Osteoblast (primary cell): ENCODE measurements at regions not wholly inside any gene's neighbourhood (a gene's known extent, or its start where the extent isn't known, plus 50 kb on each side); places are given as distances from the start of the nearest gene placed in this dataset.
A peak's percentile ranks its signal among the peaks of the same experiment; 100 is the strongest.

ENCODE experiments used
- DNase-seq: peaks from one replicate; pipeline ENCODE4 v3.0.0; 2011; ENCODE audit warnings: low spot score, mixed read lengths; ENCODE audit not compliant: insufficient read length; ENCODE audit errors: missing footprints
- H2AFZ ChIP-seq: 2 replicates; pipeline ENCODE4 v1.6.0; 2011; ENCODE audit warnings: mild to moderate bottlenecking, low read length
- H3K27ac ChIP-seq: 2 replicates; pipeline ENCODE4 v1.5.1; 2011; ENCODE audit warnings: mild to moderate bottlenecking, low read depth, low read length, moderate library complexity
- H3K27me3 ChIP-seq: 2 replicates; pipeline ENCODE4 v1.6.0; 2012; ENCODE audit warnings: mild to moderate bottlenecking, control low read depth, inconsistent platforms, low read length, moderate library complexity; ENCODE audit not compliant: insufficient read depth
- H3K36me3 ChIP-seq: 2 replicates; pipeline ENCODE4 v1.5.1; 2011; ENCODE audit warnings: mild to moderate bottlenecking, low read length, control low read depth, moderate library complexity; ENCODE audit not compliant: insufficient read depth
- H3K4me1 ChIP-seq: 2 replicates; pipeline ENCODE4 v1.5.1; 2011; ENCODE audit warnings: mild to moderate bottlenecking, low read length, control low read depth, moderate library complexity; ENCODE audit not compliant: insufficient read depth
- H3K4me2 ChIP-seq: 2 replicates; pipeline ENCODE4 v1.6.0; 2011; ENCODE audit warnings: mild to moderate bottlenecking, low read length; ENCODE audit not compliant: insufficient read depth
- H3K4me3 ChIP-seq: fragments of 200-600 bp; sonication (generic); 3 replicates; pipeline ENCODE4 v1.5.1; 2012; ENCODE audit warnings: mild to moderate bottlenecking, low read length, inconsistent platforms; ENCODE audit not compliant: insufficient read depth
- H3K79me2 ChIP-seq: 2 replicates; pipeline ENCODE4 v1.6.0; 2012; ENCODE audit warnings: mild to moderate bottlenecking, low read length, control low read depth, inconsistent platforms; ENCODE audit not compliant: insufficient read depth
- H3K9me3 ChIP-seq: 2 replicates; pipeline ENCODE4 v1.5.1; 2011; ENCODE audit warnings: low read depth, low read length, control low read depth
- H4K20me1 ChIP-seq: 2 replicates; pipeline ENCODE4 v1.6.0; 2012; ENCODE audit warnings: mild to moderate bottlenecking, low read length, control low read depth; ENCODE audit not compliant: insufficient read depth
- TF ChIP-seq, protein P1 (sequence below): IDR thresholded peaks from 2 replicates; pipeline ENCODE4 v1.5.1; 2011; ENCODE audit warnings: mild to moderate bottlenecking, low read depth, low read length, moderate library complexity; ENCODE audit errors: extremely low read depth

- Histone ChIP-seq H3K27ac (no peak overlapping the region), H3K27me3 (no peaks in the 10 kb centered on the region), H3K9me3 (no peaks in the 10 kb centered on the region), H4K20me1 (no peaks in the 10 kb centered on the region), H3K4me2 (no peak overlapping the region), H2AFZ (no peak overlapping the region), H3K79me2 (no peaks in the 10 kb centered on the region), H3K4me3 (no peak overlapping the region), H3K36me3 (no peaks in the 10 kb centered on the region), H3K4me1 (no peaks in the 10 kb centered on the region)
- DNase-seq, result no peak
- TF ChIP-seq, protein P1, sequence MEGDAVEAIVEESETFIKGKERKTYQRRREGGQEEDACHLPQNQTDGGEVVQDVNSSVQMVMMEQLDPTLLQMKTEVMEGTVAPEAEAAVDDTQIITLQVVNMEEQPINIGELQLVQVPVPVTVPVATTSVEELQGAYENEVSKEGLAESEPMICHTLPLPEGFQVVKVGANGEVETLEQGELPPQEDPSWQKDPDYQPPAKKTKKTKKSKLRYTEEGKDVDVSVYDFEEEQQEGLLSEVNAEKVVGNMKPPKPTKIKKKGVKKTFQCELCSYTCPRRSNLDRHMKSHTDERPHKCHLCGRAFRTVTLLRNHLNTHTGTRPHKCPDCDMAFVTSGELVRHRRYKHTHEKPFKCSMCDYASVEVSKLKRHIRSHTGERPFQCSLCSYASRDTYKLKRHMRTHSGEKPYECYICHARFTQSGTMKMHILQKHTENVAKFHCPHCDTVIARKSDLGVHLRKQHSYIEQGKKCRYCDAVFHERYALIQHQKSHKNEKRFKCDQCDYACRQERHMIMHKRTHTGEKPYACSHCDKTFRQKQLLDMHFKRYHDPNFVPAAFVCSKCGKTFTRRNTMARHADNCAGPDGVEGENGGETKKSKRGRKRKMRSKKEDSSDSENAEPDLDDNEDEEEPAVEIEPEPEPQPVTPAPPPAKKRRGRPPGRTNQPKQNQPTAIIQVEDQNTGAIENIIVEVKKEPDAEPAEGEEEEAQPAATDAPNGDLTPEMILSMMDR, result no peak
Measured at GRCh38 chr5:124884114-124884513, 137.7 kb upstream of the ZNF608 start.

DNA sequence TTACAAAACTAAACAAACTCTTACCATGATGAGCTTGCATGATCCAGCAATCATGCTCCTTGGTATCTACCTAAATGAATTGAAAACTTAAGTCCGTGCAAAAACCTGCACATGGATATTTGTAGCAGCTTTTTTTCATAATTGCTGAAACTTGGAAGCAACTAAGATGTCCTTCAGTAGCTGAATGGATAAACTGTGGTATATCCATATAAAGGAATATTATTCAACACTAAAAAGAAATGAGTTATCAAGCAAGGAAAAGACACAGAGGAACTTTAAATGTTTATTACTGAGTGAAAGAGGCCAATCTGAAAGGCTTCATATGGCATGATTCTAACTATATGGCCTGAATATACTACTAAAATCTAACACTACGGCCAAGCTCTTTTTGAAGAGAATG lies 139.1 kb upstream of the ZNF608 start:
- H3K4me3 ChIP-seq, result no peak overlapping the region
- peaks cover 4% of the 10 kb centered on the region for H3K4me1 ChIP-seq
- no peak overlapping the region for H2AFZ ChIP-seq
- no peaks in the 10 kb centered on the region for H3K9me3 ChIP-seq
- no peaks in the 10 kb centered on the region for H4K20me1 ChIP-seq
- H3K79me2 ChIP-seq, result no peaks in the 10 kb centered on the region
- no peak overlapping the region for H3K27ac ChIP-seq
- no peaks in the 10 kb centered on the region for H3K27me3 ChIP-seq
- DNase-seq, result no peak
- TF ChIP-seq, protein P1, result no peak
- no peak overlapping the region for H3K4me2 ChIP-seq
- H3K36me3 ChIP-seq, result no peaks in the 10 kb centered on the region

DNA sequence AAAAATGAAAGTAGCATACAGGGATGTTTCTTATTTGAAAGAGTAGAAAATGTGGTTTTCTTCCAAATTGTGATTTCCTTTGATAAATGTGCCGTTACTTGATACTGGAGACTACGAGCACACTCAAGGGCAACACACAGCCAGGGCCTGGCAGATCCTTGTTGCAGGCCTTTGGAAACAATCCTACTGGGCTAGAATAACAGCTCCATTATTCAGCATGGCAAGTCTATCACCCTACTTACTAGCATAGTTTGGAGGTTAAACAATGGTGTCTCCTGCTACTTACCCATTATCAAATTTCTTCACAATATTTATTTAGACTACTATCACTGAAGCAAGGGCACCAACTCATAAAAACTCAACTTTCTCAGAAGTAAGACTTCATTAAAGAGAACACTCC lies 140.8 kb upstream of the ZNF608 start:
- Histone ChIP-seq H3K4me3 (no peak overlapping the region), H3K4me2 (no peak overlapping the region), H3K9me3 (no peaks in the 10 kb centered on the region), H3K36me3 (no peaks in the 10 kb centered on the region), H3K4me1 (peaks cover 4% of the 10 kb centered on the region), H3K27me3 (no peaks in the 10 kb centered on the region), H4K20me1 (no peaks in the 10 kb centered on the region), H3K79me2 (no peaks in the 10 kb centered on the region), H3K27ac (no peak overlapping the region), H2AFZ (no peak overlapping the region)
- peak; percentile 62 for DNase-seq
- TF ChIP-seq, protein P1, result no peak

DNA sequence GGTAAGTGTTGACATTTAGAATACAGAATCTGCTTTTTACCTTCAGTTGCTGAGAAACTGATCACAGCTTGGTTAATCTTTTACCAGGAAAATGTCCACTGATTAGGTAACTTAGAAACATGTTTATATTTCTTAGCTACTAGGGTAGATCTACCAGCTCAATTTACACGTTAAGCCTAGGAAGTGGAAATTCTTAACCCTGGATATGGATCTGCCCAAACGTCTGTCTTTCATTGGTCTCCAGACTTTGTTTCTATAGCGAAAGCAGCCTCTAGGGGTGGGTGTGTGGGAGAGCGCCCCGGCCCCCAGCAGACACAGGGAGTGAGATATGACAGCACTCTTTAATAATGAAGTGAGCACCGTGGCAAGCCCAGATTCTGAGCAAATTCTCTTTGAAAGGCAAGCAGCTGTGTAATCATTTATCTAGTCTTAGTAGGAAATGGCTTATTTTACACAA lies 141.6 kb upstream of the ZNF608 start:
- no peaks in the 10 kb centered on the region for H3K9me3 ChIP-seq
- H3K4me1 ChIP-seq, result peaks cover 4% of the 10 kb centered on the region
- H4K20me1 ChIP-seq, result no peaks in the 10 kb centered on the region
- H3K4me3 ChIP-seq, result no peak overlapping the region
- H3K79me2 ChIP-seq, result no peaks in the 10 kb centered on the region
- TF ChIP-seq, protein P1, result no peak
- H3K27me3 ChIP-seq, result no peaks in the 10 kb centered on the region
- H2AFZ ChIP-seq, result no peak overlapping the region
- DNase-seq, result no peak
- H3K36me3 ChIP-seq, result no peaks in the 10 kb centered on the region
- H3K27ac ChIP-seq, result no peak overlapping the region
- H3K4me2 ChIP-seq, result no peak overlapping the region
